SK-N-SH treated with all-trans-retinoic acid at 6 μM for 48 hours (cell line): ENCODE measurements at regions not wholly inside any gene's neighbourhood (a gene's known extent, or its start where the extent isn't known, plus 50 kb on each side); places are given as distances from the start of the nearest gene placed in this dataset.

Experiments used
- ATAC-seq: fragments of 200-7000 bp; cut with Tn5 transposase; 3 replicates; pipeline ENCODE4 v1.9.1; 2020; ENCODE audit warnings: mild to moderate bottlenecking, moderate library complexity
- BACH2 ChIP-seq: fragments of 250-450 bp; sonication (Bioruptor Pico); IDR thresholded peaks from 2 replicates; pipeline ENCODE4 v1.9.0; 2021; ENCODE audit warnings: mild to moderate bottlenecking, borderline replicate concordance
- ESRRG ChIP-seq: fragments of 250-450 bp; sonication (Bioruptor Pico); IDR thresholded peaks from 2 replicates; pipeline ENCODE4 v1.6.1; 2021; ENCODE audit warnings: mild to moderate bottlenecking
- ISL1 ChIP-seq: fragments of 250-450 bp; sonication (Bioruptor Pico); IDR thresholded peaks from 2 replicates; pipeline ENCODE4 v2.1.2; 2022; ENCODE audit warnings: mild to moderate bottlenecking, moderate library complexity
- OSR1 ChIP-seq: fragments of 250-450 bp; sonication (Bioruptor Pico); IDR thresholded peaks from 2 replicates; pipeline ENCODE4 v1.8.0; 2022; ENCODE audit warnings: moderate library complexity, mild to moderate bottlenecking, inconsistent platforms
- PPARA ChIP-seq: fragments of 250-450 bp; sonication (Bioruptor Pico); IDR thresholded peaks from 2 replicates; pipeline ENCODE4 v1.5.0; 2020; ENCODE audit warnings: mild to moderate bottlenecking, borderline replicate concordance
- RARB ChIP-seq: fragments of 250-450 bp; sonication (Bioruptor Pico); IDR thresholded peaks from 2 replicates; pipeline ENCODE4 v1.8.0; 2021; ENCODE audit warnings: mild to moderate bottlenecking, moderate library complexity
- SNAI2 ChIP-seq: fragments of 250-450 bp; sonication (Bioruptor Pico); IDR thresholded peaks from 2 replicates; pipeline ENCODE4 v1.5.0; 2020; ENCODE audit warnings: mild to moderate bottlenecking, moderate library complexity
- TCF4 ChIP-seq: fragments of 250-450 bp; sonication (Bioruptor Pico); IDR thresholded peaks from 2 replicates; pipeline ENCODE4 v1.8.0; 2021; ENCODE audit warnings: mild to moderate bottlenecking, moderate library complexity, borderline replicate concordance
- TOX ChIP-seq: fragments of 250-450 bp; sonication (Bioruptor Pico); IDR thresholded peaks from 2 replicates; pipeline ENCODE4 v1.8.0; 2021; ENCODE audit warnings: mild to moderate bottlenecking, moderate library complexity, borderline replicate concordance
- ZFP3 ChIP-seq: fragments of 250-450 bp; sonication (Bioruptor Pico); IDR thresholded peaks from 2 replicates; pipeline ENCODE4 v1.5.0; 2020; ENCODE audit warnings: mild to moderate bottlenecking, moderate library complexity
- ZFP30 ChIP-seq: fragments of 450-650 bp; formaldehyde crosslinking; IDR thresholded peaks from 2 replicates; pipeline ENCODE4 v1.5.0; 2022; ENCODE audit warnings: mild to moderate bottlenecking, moderate library complexity
- ZNF565 ChIP-seq: fragments of 450-650 bp; formaldehyde crosslinking; conservative IDR thresholded peaks from 2 replicates; pipeline ENCODE4 v1.5.0; 2020; ENCODE audit warnings: low read depth, mild to moderate bottlenecking, moderate library complexity
- ZNF70 ChIP-seq: fragments of 450-650 bp; formaldehyde crosslinking; IDR thresholded peaks from 2 replicates; pipeline ENCODE4 v1.5.0; 2020; ENCODE audit warnings: mild to moderate bottlenecking, moderate library complexity
- TF ChIP-seq, protein P1 (sequence below): fragments of 250-450 bp; sonication (Bioruptor Pico); IDR thresholded peaks from 2 replicates; pipeline ENCODE4 v1.5.0; 2020; ENCODE audit warnings: mild to moderate bottlenecking, moderate library complexity
- TF ChIP-seq, protein P2 (sequence below): fragments of 250-450 bp; sonication (Bioruptor Pico); IDR thresholded peaks from 2 replicates; pipeline ENCODE4 v1.5.1; 2020; ENCODE audit warnings: low read depth, mild to moderate bottlenecking, moderate library complexity
- TF ChIP-seq, protein P3 (sequence below): fragments of 250-450 bp; sonication (Bioruptor Pico); IDR thresholded peaks from 2 replicates; pipeline ENCODE4 v1.5.1; 2021; ENCODE audit warnings: mild to moderate bottlenecking, moderate library complexity
- TF ChIP-seq, protein P4 (sequence below): fragments of 250-450 bp; sonication (Bioruptor Pico); IDR thresholded peaks from 2 replicates; pipeline ENCODE4 v1.8.0; 2021; ENCODE audit warnings: low read depth, mild to moderate bottlenecking, moderate library complexity, borderline replicate concordance
- TF ChIP-seq, protein P5 (sequence below): fragments of 250-450 bp; sonication (Bioruptor Pico); IDR thresholded peaks from 2 replicates; pipeline ENCODE4 v1.8.0; 2020; ENCODE audit warnings: mild to moderate bottlenecking, moderate library complexity, borderline replicate concordance

- TF ChIP-seq, protein P1, sequence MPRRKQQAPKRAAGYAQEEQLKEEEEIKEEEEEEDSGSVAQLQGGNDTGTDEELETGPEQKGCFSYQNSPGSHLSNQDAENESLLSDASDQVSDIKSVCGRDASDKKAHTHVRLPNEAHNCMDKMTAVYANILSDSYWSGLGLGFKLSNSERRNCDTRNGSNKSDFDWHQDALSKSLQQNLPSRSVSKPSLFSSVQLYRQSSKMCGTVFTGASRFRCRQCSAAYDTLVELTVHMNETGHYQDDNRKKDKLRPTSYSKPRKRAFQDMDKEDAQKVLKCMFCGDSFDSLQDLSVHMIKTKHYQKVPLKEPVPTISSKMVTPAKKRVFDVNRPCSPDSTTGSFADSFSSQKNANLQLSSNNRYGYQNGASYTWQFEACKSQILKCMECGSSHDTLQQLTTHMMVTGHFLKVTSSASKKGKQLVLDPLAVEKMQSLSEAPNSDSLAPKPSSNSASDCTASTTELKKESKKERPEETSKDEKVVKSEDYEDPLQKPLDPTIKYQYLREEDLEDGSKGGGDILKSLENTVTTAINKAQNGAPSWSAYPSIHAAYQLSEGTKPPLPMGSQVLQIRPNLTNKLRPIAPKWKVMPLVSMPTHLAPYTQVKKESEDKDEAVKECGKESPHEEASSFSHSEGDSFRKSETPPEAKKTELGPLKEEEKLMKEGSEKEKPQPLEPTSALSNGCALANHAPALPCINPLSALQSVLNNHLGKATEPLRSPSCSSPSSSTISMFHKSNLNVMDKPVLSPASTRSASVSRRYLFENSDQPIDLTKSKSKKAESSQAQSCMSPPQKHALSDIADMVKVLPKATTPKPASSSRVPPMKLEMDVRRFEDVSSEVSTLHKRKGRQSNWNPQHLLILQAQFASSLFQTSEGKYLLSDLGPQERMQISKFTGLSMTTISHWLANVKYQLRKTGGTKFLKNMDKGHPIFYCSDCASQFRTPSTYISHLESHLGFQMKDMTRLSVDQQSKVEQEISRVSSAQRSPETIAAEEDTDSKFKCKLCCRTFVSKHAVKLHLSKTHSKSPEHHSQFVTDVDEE (CRISPR knock-in tag), result no peak
- no peak for TF ChIP-seq ZNF70 (CRISPR knock-in tag)
- TF ChIP-seq OSR1 (CRISPR knock-in tag), result no peak
- TF ChIP-seq, protein P2, sequence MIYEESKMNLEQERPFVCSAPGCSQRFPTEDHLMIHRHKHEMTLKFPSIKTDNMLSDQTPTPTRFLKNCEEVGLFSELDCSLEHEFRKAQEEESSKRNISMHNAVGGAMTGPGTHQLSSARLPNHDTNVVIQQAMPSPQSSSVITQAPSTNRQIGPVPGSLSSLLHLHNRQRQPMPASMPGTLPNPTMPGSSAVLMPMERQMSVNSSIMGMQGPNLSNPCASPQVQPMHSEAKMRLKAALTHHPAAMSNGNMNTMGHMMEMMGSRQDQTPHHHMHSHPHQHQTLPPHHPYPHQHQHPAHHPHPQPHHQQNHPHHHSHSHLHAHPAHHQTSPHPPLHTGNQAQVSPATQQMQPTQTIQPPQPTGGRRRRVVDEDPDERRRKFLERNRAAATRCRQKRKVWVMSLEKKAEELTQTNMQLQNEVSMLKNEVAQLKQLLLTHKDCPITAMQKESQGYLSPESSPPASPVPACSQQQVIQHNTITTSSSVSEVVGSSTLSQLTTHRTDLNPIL, result no peak
- no peak for TF ChIP-seq PPARA
- TF ChIP-seq, all 23 proteins: peak for 0
Measured at GRCh38 chr5:32933692-32934091, 222.6 kb downstream of the NPR3 start (continued).

GRCh38 chr5:32934529-32934928 is 223.4 kb downstream of the NPR3 start:
- TF ChIP-seq ZNF565 (CRISPR knock-in tag), result no peak
- TF ChIP-seq ISL1, result no peak
- TF ChIP-seq, protein P3, sequence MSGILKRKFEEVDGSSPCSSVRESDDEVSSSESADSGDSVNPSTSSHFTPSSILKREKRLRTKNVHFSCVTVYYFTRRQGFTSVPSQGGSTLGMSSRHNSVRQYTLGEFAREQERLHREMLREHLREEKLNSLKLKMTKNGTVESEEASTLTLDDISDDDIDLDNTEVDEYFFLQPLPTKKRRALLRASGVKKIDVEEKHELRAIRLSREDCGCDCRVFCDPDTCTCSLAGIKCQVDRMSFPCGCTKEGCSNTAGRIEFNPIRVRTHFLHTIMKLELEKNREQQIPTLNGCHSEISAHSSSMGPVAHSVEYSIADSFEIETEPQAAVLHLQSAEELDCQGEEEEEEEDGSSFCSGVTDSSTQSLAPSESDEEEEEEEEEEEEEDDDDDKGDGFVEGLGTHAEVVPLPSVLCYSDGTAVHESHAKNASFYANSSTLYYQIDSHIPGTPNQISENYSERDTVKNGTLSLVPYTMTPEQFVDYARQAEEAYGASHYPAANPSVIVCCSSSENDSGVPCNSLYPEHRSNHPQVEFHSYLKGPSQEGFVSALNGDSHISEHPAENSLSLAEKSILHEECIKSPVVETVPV, result no peak
- TF ChIP-seq ZFP3 (CRISPR knock-in tag), result no peak
- no peak for TF ChIP-seq PPARA
- TF ChIP-seq, all 23 proteins: peak for 0
- ATAC-seq, result no peak

DNA sequence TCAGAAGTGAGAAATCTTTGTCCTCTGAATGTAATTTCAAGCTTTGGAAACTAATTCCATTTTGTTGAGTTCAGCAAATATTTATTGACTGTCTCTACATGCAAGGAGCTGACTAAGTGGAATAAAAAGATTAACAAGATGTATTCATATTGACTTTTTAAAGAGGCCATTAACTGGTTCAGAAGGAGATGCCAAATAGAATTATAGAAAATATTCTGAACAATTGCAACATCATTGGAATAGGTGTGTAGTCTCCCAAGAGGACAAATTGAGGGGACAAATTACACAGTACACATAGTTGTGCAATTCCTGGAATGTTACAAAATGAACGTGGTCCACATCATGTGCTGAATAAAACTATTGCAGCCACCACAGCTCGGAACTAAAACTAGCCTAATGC is 224.2 kb downstream of the NPR3 start:
- ATAC-seq, result no peak
- TF ChIP-seq ZFP3 (CRISPR knock-in tag), result no peak

GRCh38 chr5:32936329-32936728 is 225.2 kb downstream of the NPR3 start:
- TF ChIP-seq BACH2 (CRISPR knock-in tag) (no peak), RARB (CRISPR knock-in tag) (no peak), TOX (CRISPR knock-in tag) (no peak), PPARA (no peak), ESRRG (CRISPR knock-in tag) (no peak)
- TF ChIP-seq, protein P4, sequence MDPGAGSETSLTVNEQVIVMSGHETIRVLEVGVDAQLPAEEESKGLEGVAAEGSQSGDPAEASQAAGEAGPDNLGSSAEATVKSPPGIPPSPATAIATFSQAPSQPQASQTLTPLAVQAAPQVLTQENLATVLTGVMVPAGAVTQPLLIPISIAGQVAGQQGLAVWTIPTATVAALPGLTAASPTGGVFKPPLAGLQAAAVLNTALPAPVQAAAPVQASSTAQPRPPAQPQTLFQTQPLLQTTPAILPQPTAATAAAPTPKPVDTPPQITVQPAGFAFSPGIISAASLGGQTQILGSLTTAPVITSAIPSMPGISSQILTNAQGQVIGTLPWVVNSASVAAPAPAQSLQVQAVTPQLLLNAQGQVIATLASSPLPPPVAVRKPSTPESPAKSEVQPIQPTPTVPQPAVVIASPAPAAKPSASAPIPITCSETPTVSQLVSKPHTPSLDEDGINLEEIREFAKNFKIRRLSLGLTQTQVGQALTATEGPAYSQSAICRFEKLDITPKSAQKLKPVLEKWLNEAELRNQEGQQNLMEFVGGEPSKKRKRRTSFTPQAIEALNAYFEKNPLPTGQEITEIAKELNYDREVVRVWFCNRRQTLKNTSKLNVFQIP (CRISPR knock-in tag), result no peak
- TF ChIP-seq, all 23 proteins: peak for 0
- ATAC-seq, result no peak

DNA sequence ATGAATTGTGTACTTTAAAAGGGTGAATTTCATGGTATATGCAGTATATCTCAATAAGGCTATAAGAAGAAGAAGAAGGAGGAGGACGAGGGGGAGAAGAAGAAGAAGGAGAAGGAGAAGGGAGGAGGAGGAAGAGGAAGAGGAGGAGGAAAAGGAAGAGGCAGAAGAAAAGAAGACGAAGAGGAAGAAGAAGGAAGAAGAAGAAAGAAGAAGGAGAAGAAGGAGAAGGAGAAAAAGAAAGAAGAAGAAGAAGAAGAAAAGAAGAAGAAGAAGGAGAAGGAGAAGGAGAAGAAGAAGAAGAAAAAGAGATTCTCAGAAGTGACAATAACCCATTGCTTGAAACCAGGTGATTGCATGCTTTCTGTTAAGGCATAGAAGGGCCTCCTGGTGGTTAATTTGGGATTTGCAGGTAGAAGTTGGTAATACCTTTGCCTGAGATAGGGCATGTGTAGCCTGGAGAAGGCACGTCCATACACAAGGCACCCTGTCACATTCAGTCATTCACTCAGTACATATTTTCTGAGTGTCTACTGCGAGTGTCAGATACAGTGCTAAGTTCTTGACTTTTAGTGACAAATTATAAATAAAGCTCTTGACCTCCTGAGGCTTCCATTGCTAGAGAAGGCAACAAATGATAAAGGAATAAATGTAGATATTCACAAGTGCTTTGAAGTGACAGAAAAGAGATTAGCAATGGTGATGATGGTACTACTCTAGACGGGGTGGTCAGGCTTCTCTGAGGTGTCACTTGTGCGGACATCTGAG is 231.3 kb downstream of the NPR3 start:
- ATAC-seq, result no peak
- TF ChIP-seq, protein P2, result no peak
- TF ChIP-seq TCF4 (CRISPR knock-in tag) (no peak), ZFP3 (CRISPR knock-in tag) (no peak), PPARA (no peak), RARB (CRISPR knock-in tag) (no peak), OSR1 (CRISPR knock-in tag) (no peak), ZNF70 (CRISPR knock-in tag) (no peak), SNAI2 (no peak), TOX (CRISPR knock-in tag) (no peak), ZFP30 (CRISPR knock-in tag) (no peak), ZNF565 (CRISPR knock-in tag) (no peak)
- TF ChIP-seq, protein P4 (CRISPR knock-in tag), result no peak
- TF ChIP-seq, protein P5, sequence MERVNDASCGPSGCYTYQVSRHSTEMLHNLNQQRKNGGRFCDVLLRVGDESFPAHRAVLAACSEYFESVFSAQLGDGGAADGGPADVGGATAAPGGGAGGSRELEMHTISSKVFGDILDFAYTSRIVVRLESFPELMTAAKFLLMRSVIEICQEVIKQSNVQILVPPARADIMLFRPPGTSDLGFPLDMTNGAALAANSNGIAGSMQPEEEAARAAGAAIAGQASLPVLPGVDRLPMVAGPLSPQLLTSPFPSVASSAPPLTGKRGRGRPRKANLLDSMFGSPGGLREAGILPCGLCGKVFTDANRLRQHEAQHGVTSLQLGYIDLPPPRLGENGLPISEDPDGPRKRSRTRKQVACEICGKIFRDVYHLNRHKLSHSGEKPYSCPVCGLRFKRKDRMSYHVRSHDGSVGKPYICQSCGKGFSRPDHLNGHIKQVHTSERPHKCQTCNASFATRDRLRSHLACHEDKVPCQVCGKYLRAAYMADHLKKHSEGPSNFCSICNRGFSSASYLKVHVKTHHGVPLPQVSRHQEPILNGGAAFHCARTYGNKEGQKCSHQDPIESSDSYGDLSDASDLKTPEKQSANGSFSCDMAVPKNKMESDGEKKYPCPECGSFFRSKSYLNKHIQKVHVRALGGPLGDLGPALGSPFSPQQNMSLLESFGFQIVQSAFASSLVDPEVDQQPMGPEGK, result no peak
